Activated B cell treated with CpG ODN at 0.5 μM for 24 hours (primary cell): ENCODE measurements at regions not wholly inside any gene's neighbourhood (a gene's known extent, or its start where the extent isn't known, plus 50 kb on each side); places are given as distances from the start of the nearest gene placed in this dataset.

Source experiments
- ATAC-seq: fragments of 200-7000 bp; cut with Tn5 transposase; one replicate; pipeline ENCODE4 v1.10.0; 2021; ENCODE audit warnings: low read depth, mild to moderate bottlenecking, moderate library complexity
- CTCF ChIA-PET: fragments of 350-600 bp; sonication (Branson Sonifier 250); formaldehyde crosslinking; loops from one replicate; lab custom pipeline; 2021; ENCODE audit warnings: antibody characterized with exemption; lab: Charles Lee
- POLR2A ChIA-PET: fragments of 350-600 bp; sonication (Branson Sonifier 250); formaldehyde crosslinking; loops from one replicate; lab custom pipeline; 2021; ENCODE audit warnings: antibody characterized with exemption; lab: Charles Lee
- DNase-seq: peaks from one replicate; pipeline ENCODE4 v3.0.0; 2022
- H3K27ac Mint-ChIP-seq: one replicate; pipeline ENCODE4 v1.8.0; 2020; ENCODE audit warnings: mixed read lengths
- H3K27me3 Mint-ChIP-seq: one replicate; pipeline ENCODE4 v1.8.0; 2021; ENCODE audit warnings: mixed read lengths
- H3K36me3 Mint-ChIP-seq: one replicate; pipeline ENCODE4 v1.8.0; 2021; ENCODE audit warnings: low read depth, mixed read lengths
- H3K4me1 Mint-ChIP-seq: one replicate; pipeline ENCODE4 v1.8.0; 2021; ENCODE audit warnings: mixed read lengths
- H3K4me3 Mint-ChIP-seq: one replicate; pipeline ENCODE4 v1.8.0; 2020; ENCODE audit warnings: mild to moderate bottlenecking, mixed read lengths
- H3K9me3 Mint-ChIP-seq: one replicate; pipeline ENCODE4 v1.8.0; 2020; ENCODE audit warnings: mixed read lengths
- CTCF ChIP-seq: fragments of 200-600 bp; IDR thresholded peaks from one replicate; pipeline ENCODE4 v1.8.0; 2022; ENCODE audit warnings: antibody characterized with exemption, mild to moderate bottlenecking
- intact Hi-C: fragments of 100-400 bp; cut with micrococcal nuclease; formaldehyde crosslinking; loops from one replicate; pipeline ENCODE4 v1.15.1; 2024

- CTCF ChIA-PET: no interaction called here
- H3K9me3 Mint-ChIP-seq: no peaks in the 10 kb centered on the region
Observed at GRCh38 chr5:159861086-159861485, 55.2 kb upstream of the ADRA1B start.

GRCh38 chr5:159864885-159865691 is 51.2 kb upstream of the ADRA1B start:
- no peak for DNase-seq
- H3K4me1 Mint-ChIP-seq: peaks cover 3% of the 10 kb centered on the region
- ChIA-PET CTCF (no interaction called here), POLR2A (no interaction called here)
- no peak overlapping the region for H3K27ac Mint-ChIP-seq
- no peaks in the 10 kb centered on the region for H3K36me3 Mint-ChIP-seq
- ATAC-seq: no peak
- intact Hi-C loops: no loop called here
- H3K9me3 Mint-ChIP-seq: no peaks in the 10 kb centered on the region
- no peak for TF ChIP-seq CTCF
- no peak overlapping the region for H3K4me3 Mint-ChIP-seq
- H3K27me3 Mint-ChIP-seq: peaks cover 27% of the 10 kb centered on the region

More at GRCh38 chr5:159861086-159861485, 55.2 kb upstream of the ADRA1B start:
- no peak for TF ChIP-seq CTCF
- Mint-ChIP-seq H3K36me3 (no peaks in the 10 kb centered on the region), H3K4me1 (peaks cover 3% of the 10 kb centered on the region), H3K27me3 (peaks cover 20% of the 10 kb centered on the region), H3K27ac (no peak overlapping the region), H3K4me3 (no peak overlapping the region)
- POLR2A ChIA-PET: no interaction called here
- intact Hi-C loops: no loop called here
- no peak for DNase-seq
- ATAC-seq: no peak

- H3K9me3 Mint-ChIP-seq: no peaks in the 10 kb centered on the region
Observed at GRCh38 chr5:159866093-159866492, 50.2 kb upstream of the ADRA1B start.

More at GRCh38 chr5:159866093-159866492, 50.2 kb upstream of the ADRA1B start:
- Mint-ChIP-seq H3K36me3 (no peaks in the 10 kb centered on the region), H3K4me1 (peaks cover 3% of the 10 kb centered on the region), H3K4me3 (no peak overlapping the region), H3K27ac (no peak overlapping the region), H3K27me3 (peaks cover 28% of the 10 kb centered on the region)
- no peak for TF ChIP-seq CTCF
- intact Hi-C loops: no loop called here
- ChIA-PET CTCF (no interaction called here), POLR2A (no interaction called here)
- ATAC-seq (no peak), DNase-seq (no peak)
